Nephron (organoid): ENCODE measurements at regions not wholly inside any gene's neighbourhood (a gene's known extent, or its start where the extent isn't known, plus 50 kb on each side); places are given as distances from the start of the nearest gene placed in this dataset.

ENCODE experiments used
- H3K27ac Mint-ChIP-seq, 3 experiments: 2 replicates each; pipeline ENCODE4 v1.8.0; 2020; ENCODE audit warnings: mixed read lengths in 3 of 3, mild to moderate bottlenecking in 2 of 3, moderate library complexity in 1 of 3
- H3K27me3 Mint-ChIP-seq: 2 replicates; pipeline ENCODE4 v1.8.0; 2021; ENCODE audit warnings: low read depth, mild to moderate bottlenecking, moderate library complexity, mixed read lengths
- H3K36me3 Mint-ChIP-seq: 2 replicates; pipeline ENCODE4 v1.8.0; 2020; ENCODE audit warnings: low read depth, mixed read lengths
- H3K4me1 Mint-ChIP-seq: 2 replicates; pipeline ENCODE4 v1.8.0; 2020; ENCODE audit warnings: mixed read lengths
- H3K4me3 Mint-ChIP-seq, 3 experiments: 2 replicates each; pipeline ENCODE4 v1.8.0; 2020; ENCODE audit warnings: mild to moderate bottlenecking in 3 of 3, mixed read lengths in 3 of 3, moderate library complexity in 2 of 3
- H3K9me3 Mint-ChIP-seq: 2 replicates; pipeline ENCODE4 v1.8.0; 2020; ENCODE audit warnings: mixed read lengths
- CTCF ChIP-seq, 3 experiments: fragments of 200-600 bp; sonication (generic); IDR thresholded peaks; one replicate each; pipeline ENCODE4 v1.5.0; 2021; ENCODE audit warnings: antibody characterized with exemption in 3 of 3; ENCODE audit not compliant: unreplicated experiment in 3 of 3

GRCh38 chr13:61151062-61151461 is 264.6 kb downstream of the PCDH20 start:
- no peaks in the 10 kb centered on the region for H3K36me3 Mint-ChIP-seq
- TF ChIP-seq CTCF (IDR thresholded peaks at IDR 0.05; ENCODE audit: unreplicated experiment in 3 of 3): no peak
- H3K27ac Mint-ChIP-seq: no peak overlapping the region
- no peak overlapping the region for H3K4me3 Mint-ChIP-seq
- peaks cover 8% of the 10 kb centered on the region for H3K4me1 Mint-ChIP-seq
- H3K9me3 Mint-ChIP-seq: no peaks in the 10 kb centered on the region
- no peaks in the 10 kb centered on the region for H3K27me3 Mint-ChIP-seq

- H3K27me3 Mint-ChIP-seq: peaks cover 4% of the 10 kb centered on the region
- no peaks in the 10 kb centered on the region for H3K36me3 Mint-ChIP-seq
- no peak overlapping the region for H3K27ac Mint-ChIP-seq
- peaks cover 8% of the 10 kb centered on the region for H3K4me1 Mint-ChIP-seq
- no peaks in the 10 kb centered on the region for H3K9me3 Mint-ChIP-seq
- no peak for TF ChIP-seq CTCF (IDR thresholded peaks at IDR 0.05; ENCODE audit: unreplicated experiment in 3 of 3)
- no peak overlapping the region for H3K4me3 Mint-ChIP-seq
These were observed 266.3 kb downstream of the PCDH20 start for GRCh38 chr13:61149331-61149730.

GRCh38 chr13:61148691-61149315 is 266.8 kb downstream of the PCDH20 start:
- TF ChIP-seq CTCF (IDR thresholded peaks at IDR 0.05; ENCODE audit: unreplicated experiment in 3 of 3): no peak
- H3K27me3 Mint-ChIP-seq: peaks cover 5% of the 10 kb centered on the region
- H3K4me3 Mint-ChIP-seq: no peak overlapping the region
- no peaks in the 10 kb centered on the region for H3K36me3 Mint-ChIP-seq
- peaks cover 8% of the 10 kb centered on the region for H3K4me1 Mint-ChIP-seq
- no peak overlapping the region for H3K27ac Mint-ChIP-seq
- no peaks in the 10 kb centered on the region for H3K9me3 Mint-ChIP-seq

GRCh38 chr13:61148211-61148610 is 267.4 kb downstream of the PCDH20 start:
- H3K4me3 Mint-ChIP-seq: no peak overlapping the region
- H3K4me1 Mint-ChIP-seq: peaks cover 8% of the 10 kb centered on the region
- H3K36me3 Mint-ChIP-seq: no peaks in the 10 kb centered on the region
- no peak for TF ChIP-seq CTCF (IDR thresholded peaks at IDR 0.05; ENCODE audit: unreplicated experiment in 3 of 3)
- no peaks in the 10 kb centered on the region for H3K9me3 Mint-ChIP-seq
- H3K27ac Mint-ChIP-seq: no peak overlapping the region
- peaks cover 5% of the 10 kb centered on the region for H3K27me3 Mint-ChIP-seq

GRCh38 chr13:61146571-61146970 is 269.1 kb downstream of the PCDH20 start:
- no peak overlapping the region for H3K27ac Mint-ChIP-seq
- H3K4me1 Mint-ChIP-seq: peaks cover 8% of the 10 kb centered on the region
- no peak overlapping the region for H3K4me3 Mint-ChIP-seq
- TF ChIP-seq CTCF (IDR thresholded peaks at IDR 0.05; ENCODE audit: unreplicated experiment in 3 of 3): no peak
- H3K27me3 Mint-ChIP-seq: peaks cover 5% of the 10 kb centered on the region
- no peaks in the 10 kb centered on the region for H3K9me3 Mint-ChIP-seq
- H3K36me3 Mint-ChIP-seq: no peaks in the 10 kb centered on the region

- no peak for TF ChIP-seq CTCF (IDR thresholded peaks at IDR 0.05; ENCODE audit: unreplicated experiment in 3 of 3)
- H3K4me3 Mint-ChIP-seq: no peak overlapping the region
- peaks cover 5% of the 10 kb centered on the region for H3K27me3 Mint-ChIP-seq
- no peak overlapping the region for H3K27ac Mint-ChIP-seq
- H3K4me1 Mint-ChIP-seq: peaks cover 8% of the 10 kb centered on the region
- H3K9me3 Mint-ChIP-seq: no peaks in the 10 kb centered on the region
- no peaks in the 10 kb centered on the region for H3K36me3 Mint-ChIP-seq
These were observed 269.5 kb downstream of the PCDH20 start for GRCh38 chr13:61146158-61146557.
